PFSK-1 (cell line): ENCODE measurements at regions not wholly inside any gene's neighbourhood (a gene's known extent, or its start where the extent isn't known, plus 50 kb on each side); places are given as distances from the start of the nearest gene placed in this dataset.

Experiments used
- FOXP2 ChIP-seq: optimal IDR thresholded peaks from 2 replicates; pipeline ENCODE3; 2011; ENCODE audit warnings: borderline replicate concordance, control low read depth, inconsistent platforms; ENCODE audit not compliant: insufficient read depth; ENCODE audit errors: extremely low read length, extremely low read depth
- POLR2AphosphoS5 ChIP-seq: IDR thresholded peaks from 2 replicates; pipeline ENCODE4 v1.6.1; 2012; ENCODE audit warnings: low read depth, mild to moderate bottlenecking, control low read depth, low read length, moderate library complexity
- SIN3A ChIP-seq: IDR thresholded peaks from 2 replicates; pipeline ENCODE4 v1.6.1; 2012; ENCODE audit warnings: mild to moderate bottlenecking, low read length, moderate library complexity, borderline replicate concordance; ENCODE audit not compliant: insufficient read depth
- TAF1 ChIP-seq: IDR thresholded peaks from 2 replicates; pipeline ENCODE4 v1.6.1; 2012; ENCODE audit warnings: low read length, control low read depth, borderline replicate concordance; ENCODE audit not compliant: insufficient read depth
- TF ChIP-seq, protein P1 (sequence below), 2 experiments: IDR thresholded peaks; 2 replicates each; pipeline versions ENCODE4 v1.6.1 to v1.8.0; 2011 to 2012; ENCODE audit warnings: low read depth in 2 of 2, low read length in 2 of 2, control low read depth in 1 of 2, inconsistent platforms in 1 of 2, mild to moderate bottlenecking in 1 of 2, moderate library complexity in 1 of 2; ENCODE audit not compliant: insufficient read depth in 1 of 2

DNA sequence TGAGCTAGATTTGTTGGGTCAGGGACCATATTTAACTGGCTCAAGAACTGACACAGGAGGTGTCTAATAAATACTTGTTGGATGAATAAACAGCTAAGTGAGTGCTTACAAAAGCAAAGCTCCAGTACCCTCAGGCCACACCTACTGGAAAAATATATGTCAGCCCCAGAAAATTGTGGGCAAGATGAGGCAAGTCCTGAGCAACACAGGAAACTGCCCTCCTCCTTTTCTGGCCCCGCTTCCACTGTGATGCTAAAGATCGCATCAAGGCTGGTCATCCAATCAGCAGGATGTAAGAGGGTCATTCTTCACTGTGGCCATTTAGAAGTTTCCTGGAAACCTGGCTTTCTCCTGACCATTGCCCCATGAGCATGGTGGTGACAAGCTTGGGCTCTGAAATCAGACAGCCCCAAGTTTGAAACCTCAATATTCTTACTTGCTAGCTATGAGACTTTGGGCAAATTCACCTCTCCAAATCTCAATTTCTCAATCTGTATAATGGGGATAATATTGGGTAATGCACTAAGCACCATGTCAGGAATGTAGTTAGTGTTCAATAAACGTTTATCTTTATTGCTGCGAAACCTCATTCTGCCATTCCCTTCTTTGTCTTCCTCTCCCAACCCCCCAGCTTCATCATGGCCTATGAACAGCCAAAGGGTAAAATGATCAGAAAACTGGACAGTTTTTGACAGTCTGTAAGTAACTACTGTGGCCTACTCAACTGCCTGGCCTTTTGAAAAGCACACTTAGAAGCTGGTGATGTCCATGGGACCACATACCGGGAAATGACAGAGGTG is 139.3 kb upstream of the PZP start:
- TF ChIP-seq TAF1 (no peak), SIN3A (no peak), POLR2AphosphoS5 (no peak), FOXP2 (no peak)
- TF ChIP-seq, protein P1, sequence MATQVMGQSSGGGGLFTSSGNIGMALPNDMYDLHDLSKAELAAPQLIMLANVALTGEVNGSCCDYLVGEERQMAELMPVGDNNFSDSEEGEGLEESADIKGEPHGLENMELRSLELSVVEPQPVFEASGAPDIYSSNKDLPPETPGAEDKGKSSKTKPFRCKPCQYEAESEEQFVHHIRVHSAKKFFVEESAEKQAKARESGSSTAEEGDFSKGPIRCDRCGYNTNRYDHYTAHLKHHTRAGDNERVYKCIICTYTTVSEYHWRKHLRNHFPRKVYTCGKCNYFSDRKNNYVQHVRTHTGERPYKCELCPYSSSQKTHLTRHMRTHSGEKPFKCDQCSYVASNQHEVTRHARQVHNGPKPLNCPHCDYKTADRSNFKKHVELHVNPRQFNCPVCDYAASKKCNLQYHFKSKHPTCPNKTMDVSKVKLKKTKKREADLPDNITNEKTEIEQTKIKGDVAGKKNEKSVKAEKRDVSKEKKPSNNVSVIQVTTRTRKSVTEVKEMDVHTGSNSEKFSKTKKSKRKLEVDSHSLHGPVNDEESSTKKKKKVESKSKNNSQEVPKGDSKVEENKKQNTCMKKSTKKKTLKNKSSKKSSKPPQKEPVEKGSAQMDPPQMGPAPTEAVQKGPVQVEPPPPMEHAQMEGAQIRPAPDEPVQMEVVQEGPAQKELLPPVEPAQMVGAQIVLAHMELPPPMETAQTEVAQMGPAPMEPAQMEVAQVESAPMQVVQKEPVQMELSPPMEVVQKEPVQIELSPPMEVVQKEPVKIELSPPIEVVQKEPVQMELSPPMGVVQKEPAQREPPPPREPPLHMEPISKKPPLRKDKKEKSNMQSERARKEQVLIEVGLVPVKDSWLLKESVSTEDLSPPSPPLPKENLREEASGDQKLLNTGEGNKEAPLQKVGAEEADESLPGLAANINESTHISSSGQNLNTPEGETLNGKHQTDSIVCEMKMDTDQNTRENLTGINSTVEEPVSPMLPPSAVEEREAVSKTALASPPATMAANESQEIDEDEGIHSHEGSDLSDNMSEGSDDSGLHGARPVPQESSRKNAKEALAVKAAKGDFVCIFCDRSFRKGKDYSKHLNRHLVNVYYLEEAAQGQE (IDR thresholded peaks at IDR 0.05; ENCODE audit: insufficient read depth in 1 of 2, low read depth in 2 of 2, low read length in 2 of 2) = no peak
